Brain microvascular endothelial cell (primary cell): ENCODE measurements at regions not wholly inside any gene's neighbourhood (a gene's known extent, or its start where the extent isn't known, plus 50 kb on each side); places are given as distances from the start of the nearest gene placed in this dataset.

Experiments
- DNase-seq: peaks from one replicate; pipeline ENCODE4 v3.0.0-alpha.2; 2020
- H3K27ac ChIP-seq: fragments of 250-450 bp; sonication (Bioruptor Pico); 2 replicates; pipeline ENCODE4 v1.5.1; 2020; ENCODE audit warnings: mild to moderate bottlenecking, moderate library complexity
- H3K27me3 ChIP-seq: fragments of 250-450 bp; sonication (Bioruptor Pico); replicated peaks from 2 replicates; pipeline ENCODE4 v1.5.1; 2020; ENCODE audit warnings: mild to moderate bottlenecking
- H3K36me3 ChIP-seq: fragments of 250-450 bp; sonication (Bioruptor Pico); replicated peaks from 2 replicates; pipeline ENCODE4 v1.5.1; 2020; ENCODE audit warnings: mild to moderate bottlenecking
- H3K4me3 ChIP-seq: 2 replicates; pipeline ENCODE4 v1.5.1; 2011; ENCODE audit warnings: low read depth, mild to moderate bottlenecking, control low read depth, low read length, moderate library complexity
- in situ Hi-C: cut with HindIII; loops from 2 replicates; pipeline ENCODE4 v1.10.0; 2017; ENCODE audit warnings: low sequenced_read_pairs, low pct_ligation_motif_present
- TF ChIP-seq, protein P1 (sequence below): IDR thresholded peaks from 2 replicates; pipeline ENCODE4 v1.5.1; 2011; ENCODE audit warnings: low read depth, mild to moderate bottlenecking, moderate library complexity, low read length, control low read depth, inconsistent platforms; ENCODE audit errors: missing control alignments

DNA sequence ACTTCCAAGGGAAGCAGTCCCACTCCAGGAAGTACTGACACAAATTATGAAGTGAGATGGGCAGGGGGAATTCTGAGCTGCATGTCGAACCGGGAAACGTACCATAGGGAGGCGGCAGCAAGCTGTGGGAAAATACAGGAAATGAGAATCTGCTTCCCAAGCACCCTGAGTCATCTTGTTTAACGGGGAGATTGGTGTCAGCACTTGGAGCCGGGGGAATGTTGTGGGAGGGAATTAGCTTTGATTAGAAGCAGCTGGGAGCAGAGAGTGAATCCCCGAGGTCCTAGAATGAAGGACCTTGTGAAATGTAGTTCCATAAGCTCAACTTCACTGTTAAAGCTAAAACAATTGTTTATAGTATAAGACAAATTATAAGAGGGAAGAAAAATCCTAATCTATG is 141.4 kb upstream of the PRKCQ start:
- Histone ChIP-seq H3K4me3 (peak overlapping the region; percentile 17), H3K27ac (peak overlapping the region; percentile 88), H3K36me3 (no peaks in the 10 kb centered on the region), H3K27me3 (no peaks in the 10 kb centered on the region)
- TF ChIP-seq, protein P1, sequence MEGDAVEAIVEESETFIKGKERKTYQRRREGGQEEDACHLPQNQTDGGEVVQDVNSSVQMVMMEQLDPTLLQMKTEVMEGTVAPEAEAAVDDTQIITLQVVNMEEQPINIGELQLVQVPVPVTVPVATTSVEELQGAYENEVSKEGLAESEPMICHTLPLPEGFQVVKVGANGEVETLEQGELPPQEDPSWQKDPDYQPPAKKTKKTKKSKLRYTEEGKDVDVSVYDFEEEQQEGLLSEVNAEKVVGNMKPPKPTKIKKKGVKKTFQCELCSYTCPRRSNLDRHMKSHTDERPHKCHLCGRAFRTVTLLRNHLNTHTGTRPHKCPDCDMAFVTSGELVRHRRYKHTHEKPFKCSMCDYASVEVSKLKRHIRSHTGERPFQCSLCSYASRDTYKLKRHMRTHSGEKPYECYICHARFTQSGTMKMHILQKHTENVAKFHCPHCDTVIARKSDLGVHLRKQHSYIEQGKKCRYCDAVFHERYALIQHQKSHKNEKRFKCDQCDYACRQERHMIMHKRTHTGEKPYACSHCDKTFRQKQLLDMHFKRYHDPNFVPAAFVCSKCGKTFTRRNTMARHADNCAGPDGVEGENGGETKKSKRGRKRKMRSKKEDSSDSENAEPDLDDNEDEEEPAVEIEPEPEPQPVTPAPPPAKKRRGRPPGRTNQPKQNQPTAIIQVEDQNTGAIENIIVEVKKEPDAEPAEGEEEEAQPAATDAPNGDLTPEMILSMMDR = peak; percentile 61
- in situ Hi-C loops = no loop called here
- peak; percentile 86 for DNase-seq

DNA sequence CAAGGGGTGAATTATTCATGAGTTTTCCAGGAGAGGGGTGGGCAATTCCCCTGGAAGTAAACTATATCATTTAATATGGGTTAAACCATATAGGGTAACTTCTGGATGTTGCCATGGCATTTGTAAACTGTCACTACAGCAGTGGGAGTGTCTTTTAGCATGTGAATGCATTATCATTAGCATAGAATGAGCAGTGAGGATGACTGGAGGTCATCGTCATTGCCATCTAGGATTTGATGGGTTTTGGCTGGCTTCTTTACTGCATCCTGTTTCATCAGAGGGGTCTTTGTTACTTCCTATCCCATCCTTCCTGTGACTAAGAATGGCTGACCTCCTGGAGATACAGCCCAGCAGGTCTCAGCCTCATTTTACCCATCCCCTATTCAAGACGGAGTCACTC is 139.5 kb upstream of the PRKCQ start:
- no peak for DNase-seq
- TF ChIP-seq, protein P1 = no peak
- Histone ChIP-seq H3K36me3 (no peaks in the 10 kb centered on the region), H3K4me3 (no peak overlapping the region), H3K27ac (no peak overlapping the region), H3K27me3 (no peaks in the 10 kb centered on the region)
- in situ Hi-C loops = no loop called here

DNA sequence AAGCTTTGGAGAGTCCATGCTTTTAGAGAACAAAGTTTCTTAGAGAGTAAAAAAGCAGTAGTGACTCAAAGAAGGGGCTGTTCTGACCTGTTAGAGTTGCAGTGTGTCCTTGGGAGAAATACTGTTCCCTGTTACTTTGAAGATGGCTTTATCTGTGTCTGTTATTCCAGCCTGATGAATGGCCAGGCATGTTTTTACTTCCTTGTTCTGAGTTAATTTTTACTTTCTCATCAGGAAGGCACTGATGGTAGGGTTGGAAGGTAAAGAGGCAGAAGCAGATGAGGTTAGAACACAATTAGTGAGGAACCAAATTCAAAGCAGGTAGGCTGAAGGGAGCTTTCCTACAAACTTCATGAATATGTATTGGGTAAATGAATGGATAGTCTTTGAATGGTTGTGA is 138.5 kb upstream of the PRKCQ start:
- H3K4me3 ChIP-seq = no peak overlapping the region
- DNase-seq = no peak
- H3K27me3 ChIP-seq = no peaks in the 10 kb centered on the region
- in situ Hi-C loops = no loop called here
- no peak overlapping the region for H3K27ac ChIP-seq
- TF ChIP-seq, protein P1 = no peak
- no peaks in the 10 kb centered on the region for H3K36me3 ChIP-seq

DNA sequence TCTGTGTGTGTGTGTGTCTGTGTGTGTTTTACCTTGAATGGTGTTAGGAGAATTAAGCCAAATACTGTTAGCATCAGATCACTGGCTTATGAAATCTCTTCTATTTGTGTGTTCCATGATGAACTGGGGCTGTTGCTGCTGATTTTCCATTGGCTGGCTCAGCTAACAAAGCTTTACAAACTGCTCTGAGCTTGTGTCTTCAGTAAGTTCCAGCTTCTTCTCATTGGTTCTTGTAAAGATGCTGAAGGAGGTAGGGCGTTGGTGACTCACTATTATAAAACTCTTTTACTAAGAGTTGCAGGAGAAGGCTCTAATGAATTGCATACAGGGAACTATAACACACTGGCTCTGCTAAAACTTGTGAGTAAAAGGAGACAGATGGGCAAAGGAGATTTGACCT is 136.4 kb upstream of the PRKCQ start:
- TF ChIP-seq, protein P1 = no peak
- no peak overlapping the region for H3K27ac ChIP-seq
- in situ Hi-C loops = no loop called here
- H3K27me3 ChIP-seq = no peaks in the 10 kb centered on the region
- no peak overlapping the region for H3K4me3 ChIP-seq
- H3K36me3 ChIP-seq = no peaks in the 10 kb centered on the region
- DNase-seq = no peak

DNA sequence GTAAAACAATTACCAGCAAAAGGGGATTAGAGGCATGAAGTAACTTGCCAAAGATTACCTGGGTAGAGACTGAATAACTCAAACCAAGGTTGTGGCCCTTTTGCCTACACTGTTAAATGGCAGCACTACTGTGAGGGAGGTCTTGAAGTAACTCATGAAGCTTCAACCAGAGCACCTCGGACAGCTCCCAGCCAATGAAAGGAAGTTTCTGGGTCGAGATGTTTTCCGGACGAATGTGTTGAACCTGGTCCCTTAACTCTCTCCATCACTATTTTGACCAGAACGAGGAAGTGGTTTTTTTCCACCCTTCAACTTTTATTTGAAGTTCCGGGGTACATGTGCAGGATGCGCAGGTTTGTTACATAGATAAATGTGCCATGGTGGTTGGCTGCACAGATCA is 133.6 kb upstream of the PRKCQ start:
- DNase-seq = peak; percentile 6
- in situ Hi-C loops = no loop called here
- H3K36me3 ChIP-seq = no peaks in the 10 kb centered on the region
- H3K27me3 ChIP-seq = no peaks in the 10 kb centered on the region
- no peak overlapping the region for H3K27ac ChIP-seq
- TF ChIP-seq, protein P1 = no peak
- no peak overlapping the region for H3K4me3 ChIP-seq

DNA sequence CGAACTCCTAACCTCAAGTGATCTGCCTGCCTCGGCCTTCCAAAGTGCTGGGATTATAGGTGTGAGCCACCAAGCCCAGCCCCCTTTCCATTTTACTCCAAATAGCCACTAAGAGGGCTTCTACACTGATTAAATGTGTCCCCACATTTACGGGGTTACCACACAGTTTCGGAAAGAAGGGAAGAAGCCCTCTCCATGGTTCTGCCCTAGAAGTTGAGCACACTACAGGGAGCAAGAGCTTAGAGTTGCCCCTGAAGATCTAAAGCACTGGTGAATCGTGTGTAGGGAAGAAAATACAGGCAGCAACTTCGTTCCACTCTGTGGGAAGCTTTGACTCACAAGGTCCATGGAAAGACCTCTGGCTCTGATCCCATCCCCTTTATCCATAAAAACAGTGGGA is 133.0 kb upstream of the PRKCQ start:
- Histone ChIP-seq H3K27ac (no peak overlapping the region), H3K4me3 (no peak overlapping the region), H3K36me3 (no peaks in the 10 kb centered on the region), H3K27me3 (no peaks in the 10 kb centered on the region)
- DNase-seq = no peak
- TF ChIP-seq, protein P1 = no peak
- in situ Hi-C loops = no loop called here
